NCI-H2107 (cell line): ENCODE measurements at regions not wholly inside any gene's neighbourhood (a gene's known extent, or its start where the extent isn't known, plus 50 kb on each side); places are given as distances from the start of the nearest gene placed in this dataset.

ENCODE experiments used
- DNase-seq: peaks from one replicate; lab custom pipeline; 2025; lab: John Stamatoyannopoulos, UW

- DNase-seq, result no peak
These were observed 539.1 kb downstream of the PLCL1 start for GRCh38 chr2:198343471-198343870.

GRCh38 chr2:198340846-198341245 lies 536.5 kb downstream of the PLCL1 start:
- DNase-seq, result no peak

GRCh38 chr2:198339116-198339515 lies 534.7 kb downstream of the PLCL1 start:
- no peak for DNase-seq

DNA sequence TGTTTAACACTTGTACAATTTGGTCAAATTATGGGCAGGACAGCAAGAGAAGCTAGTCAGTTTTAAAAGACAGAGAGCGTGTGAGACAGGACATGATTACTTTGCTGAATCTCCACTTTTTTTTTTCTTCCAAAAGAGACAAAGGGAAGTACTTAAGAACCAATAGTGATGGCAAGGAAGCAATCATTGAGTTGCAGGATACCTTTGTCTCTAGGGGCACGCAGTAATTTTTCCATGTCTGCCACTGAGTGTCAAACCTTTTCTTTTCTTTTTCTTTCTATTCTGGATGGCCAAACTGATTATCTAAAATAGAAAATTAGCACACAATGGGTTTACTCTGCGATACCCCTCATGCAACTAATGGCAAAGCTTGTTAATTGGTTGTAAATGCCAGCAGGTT lies 533.0 kb downstream of the PLCL1 start:
- DNase-seq, result no peak

GRCh38 chr2:198328454-198328853 lies 524.1 kb downstream of the PLCL1 start:
- DNase-seq, result no peak

- DNase-seq, result no peak
These were observed 523.1 kb downstream of the PLCL1 start for GRCh38 chr2:198327526-198327925.

GRCh38 chr2:198326431-198326830 lies 522.0 kb downstream of the PLCL1 start:
- DNase-seq, result no peak

- no peak for DNase-seq
These were observed 521.0 kb downstream of the PLCL1 start for GRCh38 chr2:198325359-198325758.

- no peak for DNase-seq
These were observed 519.7 kb downstream of the PLCL1 start for GRCh38 chr2:198324071-198324470.

DNA sequence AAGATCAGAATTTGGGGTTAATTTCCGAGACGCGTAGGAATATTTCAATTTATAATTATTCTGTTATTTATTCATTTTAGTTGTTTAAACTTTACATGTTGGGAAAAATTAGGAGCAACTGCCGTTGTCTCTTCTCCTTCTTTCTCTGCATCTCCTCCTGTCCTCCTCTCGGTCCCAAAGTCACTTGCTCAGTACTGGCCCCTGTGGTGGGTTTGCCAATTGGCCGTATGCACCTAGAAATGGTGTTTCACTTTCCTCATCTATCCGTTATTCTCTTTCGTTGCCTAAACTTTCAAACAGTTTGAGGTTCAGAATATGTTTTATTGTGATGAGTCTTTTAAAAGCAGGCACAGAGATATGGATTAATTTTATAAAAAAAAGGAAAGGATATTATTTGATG lies 517.9 kb downstream of the PLCL1 start:
- DNase-seq, result no peak

- DNase-seq, result no peak
These were observed 517.2 kb downstream of the PLCL1 start for GRCh38 chr2:198321522-198322088.

DNA sequence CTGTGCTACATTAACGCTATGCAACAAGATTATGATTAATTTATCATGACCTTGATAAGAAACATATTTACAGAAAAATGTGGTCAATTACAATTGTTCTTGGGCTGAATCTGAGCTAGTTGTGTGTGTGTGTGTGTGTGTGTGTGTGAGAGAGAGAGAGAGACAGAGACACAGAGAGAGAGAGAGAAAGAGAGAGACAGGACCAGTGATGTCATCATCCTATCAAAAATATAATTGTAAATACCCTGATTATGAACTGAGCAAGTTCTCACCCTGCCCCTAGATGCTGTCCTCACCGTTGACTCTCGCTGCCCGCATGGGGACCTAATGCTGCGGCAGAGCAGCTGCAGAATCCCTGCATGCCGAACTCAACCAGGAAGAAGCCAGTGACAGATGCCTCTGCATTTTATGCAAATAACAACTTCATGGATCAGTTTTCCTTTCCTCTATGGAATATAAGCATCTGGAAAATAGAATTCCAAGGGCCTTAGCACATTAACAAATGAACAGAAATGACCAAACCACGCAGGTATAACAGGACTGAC lies 512.5 kb downstream of the PLCL1 start:
- no peak for DNase-seq

- DNase-seq, result no peak
These were observed 511.6 kb downstream of the PLCL1 start for GRCh38 chr2:198315791-198316630.

- peak; percentile 26 for DNase-seq
These were observed 510.3 kb downstream of the PLCL1 start for GRCh38 chr2:198314559-198315153.

DNA sequence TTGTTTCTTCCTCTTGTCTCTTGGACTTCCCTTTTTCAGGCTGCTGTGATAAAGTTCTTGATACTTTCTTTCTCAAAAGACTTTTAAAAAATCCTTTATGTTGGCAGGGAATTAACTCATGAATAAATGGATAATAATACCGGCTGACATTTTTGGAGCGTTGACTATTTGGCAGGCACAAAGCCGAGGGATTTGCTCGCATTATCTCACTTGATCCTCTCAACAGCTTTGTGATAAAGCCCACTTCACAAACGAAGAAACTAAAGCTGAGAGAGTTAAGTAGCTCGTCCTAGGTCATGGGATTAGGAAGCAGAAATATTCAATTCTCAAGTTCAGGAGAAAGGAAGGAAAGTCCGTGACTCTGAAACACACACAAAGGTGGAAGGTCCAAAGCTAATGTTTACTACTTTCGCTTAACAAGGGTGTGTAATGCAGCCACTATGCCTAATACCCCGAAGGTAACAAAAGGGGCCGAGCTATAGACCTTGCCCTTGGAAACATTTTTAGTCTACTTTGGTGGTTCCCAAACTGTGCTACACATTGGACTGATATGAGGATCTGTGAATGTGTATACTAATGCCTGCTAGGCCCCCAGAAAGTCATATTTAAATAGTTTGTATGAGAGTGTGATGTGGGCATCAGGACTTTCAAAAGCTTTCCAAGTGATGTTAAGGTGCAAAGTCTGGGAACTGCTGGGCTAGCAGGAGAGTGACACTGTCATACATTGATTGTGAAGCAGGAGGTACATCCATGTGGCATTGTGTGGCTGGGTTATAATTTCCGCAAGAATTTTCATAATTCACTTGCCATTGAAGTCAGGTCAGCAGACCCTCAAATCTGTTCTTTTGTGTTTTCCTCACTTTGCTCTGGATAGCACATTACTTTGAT lies 508.4 kb downstream of the PLCL1 start:
- no peak for DNase-seq

- no peak for DNase-seq
These were observed 506.6 kb downstream of the PLCL1 start for GRCh38 chr2:198311020-198311419.

- peak; percentile 44 for DNase-seq
These were observed 505.4 kb downstream of the PLCL1 start for GRCh38 chr2:198309673-198310280.

DNA sequence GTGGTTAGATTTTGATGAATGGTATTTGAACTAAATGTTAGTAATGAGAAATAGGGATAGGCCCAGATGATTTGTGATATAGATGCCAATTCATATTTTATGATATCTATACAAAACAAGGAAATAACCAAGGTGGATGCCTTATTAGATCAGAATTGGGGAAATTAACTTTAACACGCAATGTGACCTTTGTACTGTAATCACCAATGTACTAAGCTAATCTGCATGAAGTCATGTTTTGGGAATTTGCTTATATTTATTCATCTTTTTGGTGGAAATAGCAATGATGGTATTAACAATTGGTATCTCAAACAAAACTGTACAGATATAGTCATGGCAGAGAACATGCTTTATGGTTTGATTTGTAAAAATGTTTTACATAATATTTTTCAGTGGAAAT lies 504.7 kb downstream of the PLCL1 start:
- DNase-seq, result no peak

GRCh38 chr2:198308368-198308767 lies 504.0 kb downstream of the PLCL1 start:
- DNase-seq, result no peak

DNA sequence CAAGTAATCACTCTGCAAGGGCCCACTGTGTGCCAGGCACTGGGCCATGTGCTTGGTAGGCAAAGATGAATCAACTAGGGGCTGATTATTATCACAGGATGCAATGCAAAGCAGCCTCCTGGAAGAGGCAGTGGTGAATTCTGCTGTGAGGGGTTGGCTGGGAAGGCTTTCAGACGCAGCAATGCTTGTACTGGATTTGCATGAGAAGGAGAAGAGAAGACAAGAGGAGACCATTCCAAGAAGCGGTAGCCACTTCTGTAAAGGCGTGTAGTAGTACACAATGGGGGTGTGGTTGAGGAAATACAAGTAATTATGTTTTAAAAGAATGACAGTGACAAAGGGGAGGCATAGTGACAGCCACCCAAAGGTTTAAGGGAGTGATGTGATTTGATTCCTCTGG lies 502.7 kb downstream of the PLCL1 start:
- no peak for DNase-seq

DNA sequence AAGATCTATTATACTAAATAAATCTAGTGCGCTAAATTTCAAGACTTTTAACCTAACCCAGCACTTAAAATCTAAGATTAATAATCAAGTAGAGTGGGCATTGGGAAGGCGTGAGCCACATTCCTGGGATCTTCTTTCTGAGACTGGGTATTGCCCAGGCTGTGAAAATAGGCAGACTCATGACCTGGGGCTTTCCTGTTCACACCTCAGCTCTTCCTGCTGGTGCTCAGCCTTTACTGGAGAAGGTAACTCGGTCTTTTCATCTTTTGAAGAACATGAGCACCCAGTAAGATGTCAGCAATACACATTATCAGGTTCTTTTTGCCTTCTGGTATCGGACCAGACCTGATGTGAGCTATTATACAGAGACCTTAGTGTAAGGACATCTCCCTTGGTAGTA lies 500.5 kb downstream of the PLCL1 start:
- no peak for DNase-seq

- no peak for DNase-seq
These were observed 493.0 kb downstream of the PLCL1 start for GRCh38 chr2:198297350-198297749.
